ENCODE measurements at regions not wholly inside any gene's neighbourhood (a gene's known extent, or its start where the extent isn't known, plus 50 kb on each side); places are given as distances from the start of the nearest gene placed in this dataset.

- no peaks in the 10 kb centered on the region for H3K79me2 ChIP-seq (ENCODE audit: low read length)
- H3K4me2 ChIP-seq (ENCODE audit: low read depth, low read length, poor library complexity, severe bottlenecking) = no peak overlapping the region
- no peaks in the 10 kb centered on the region for H3K9me3 ChIP-seq (ENCODE audit: low read length)
- H3K9ac ChIP-seq (ENCODE audit: low read length) = no peak overlapping the region
- H3K4me3 ChIP-seq (ENCODE audit: low read length) = no peak overlapping the region
- H3K4me1 ChIP-seq (ENCODE audit: low read length) = no peaks in the 10 kb centered on the region
- no peak overlapping the region for H3K27ac ChIP-seq (ENCODE audit: low read length)
- H2AFZ ChIP-seq (ENCODE audit: low read length) = no peak overlapping the region
- no peaks in the 10 kb centered on the region for H3K9me2 ChIP-seq (replicated peaks; ENCODE audit: insufficient read depth, low read length)
- H3K27me3 ChIP-seq (ENCODE audit: low read length) = no peaks in the 10 kb centered on the region
- DNase-seq = no peak
- H3K36me3 ChIP-seq (ENCODE audit: insufficient read depth, low read length) = no peaks in the 10 kb centered on the region
- no peaks in the 10 kb centered on the region for H4K20me1 ChIP-seq (ENCODE audit: insufficient read depth, low read depth, low read length)
These were observed 64.3 kb upstream of the TMEM106B start for GRCh38 chr7:12146813-12147212.

DNA sequence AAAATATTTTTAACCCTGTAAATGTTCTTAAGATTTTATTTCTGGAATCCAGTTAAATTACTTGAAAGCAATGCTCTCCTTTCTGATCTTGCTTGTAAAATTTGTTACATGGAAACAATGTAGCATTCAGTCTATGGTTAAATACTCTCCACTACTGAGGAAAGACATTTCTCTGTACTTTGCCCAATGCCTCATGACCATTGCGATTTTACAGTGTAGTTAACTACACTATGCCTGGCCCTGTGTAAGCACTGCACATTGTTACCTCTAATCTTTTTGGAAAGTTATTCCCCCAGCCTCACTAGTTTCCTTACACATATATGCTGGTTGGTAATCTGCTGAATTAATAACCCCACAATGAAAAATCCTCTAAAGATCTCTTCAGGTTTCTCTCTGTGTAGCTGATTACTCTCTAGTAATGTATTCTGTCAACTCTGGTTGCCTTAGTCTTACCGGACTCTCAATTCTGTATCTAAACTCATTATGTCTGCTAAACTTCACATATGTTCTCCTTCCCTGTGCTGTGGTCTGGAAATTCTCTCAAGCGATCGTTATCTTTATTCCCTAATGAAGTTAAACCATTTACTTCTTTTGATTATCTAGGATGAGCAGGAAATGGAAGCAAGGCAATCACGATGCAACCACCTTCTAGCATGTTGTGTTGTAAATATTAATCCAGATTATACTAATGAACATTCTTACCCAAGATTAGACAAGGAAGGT is 58.7 kb upstream of the TMEM106B start:
- Histone ChIP-seq H3K36me3 (ENCODE audit: insufficient read depth, low read length) (no peaks in the 10 kb centered on the region), H3K4me2 (ENCODE audit: low read depth, low read length, poor library complexity, severe bottlenecking) (no peak overlapping the region), H3K9me3 (ENCODE audit: low read length) (no peaks in the 10 kb centered on the region), H3K9me2 (replicated peaks; ENCODE audit: insufficient read depth, low read length) (no peaks in the 10 kb centered on the region), H3K4me3 (ENCODE audit: low read length) (no peak overlapping the region), H4K20me1 (ENCODE audit: insufficient read depth, low read depth, low read length) (no peaks in the 10 kb centered on the region), H2AFZ (ENCODE audit: low read length) (no peak overlapping the region), H3K79me2 (ENCODE audit: low read length) (no peaks in the 10 kb centered on the region), H3K27ac (ENCODE audit: low read length) (no peak overlapping the region), H3K4me1 (ENCODE audit: low read length) (no peaks in the 10 kb centered on the region), H3K27me3 (ENCODE audit: low read length) (no peaks in the 10 kb centered on the region), H3K9ac (ENCODE audit: low read length) (no peak overlapping the region)
- DNase-seq = no peak

DNA sequence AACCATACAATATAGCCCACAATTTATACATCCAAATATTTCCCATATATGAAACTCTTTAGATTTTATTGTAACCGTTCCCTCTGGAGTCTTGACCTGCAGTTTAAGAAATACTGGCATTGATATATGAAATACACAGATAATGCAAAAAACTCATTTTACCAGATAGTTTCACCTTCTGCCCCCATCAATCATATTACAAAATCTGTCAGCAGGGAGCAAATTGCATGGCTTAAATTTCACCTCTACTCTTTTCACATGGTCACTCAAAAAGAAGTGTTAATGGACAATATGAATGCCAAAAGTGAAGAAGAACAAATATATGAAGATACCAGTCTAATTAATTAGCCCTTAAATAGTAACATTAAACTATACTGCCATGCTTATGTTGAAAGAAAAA is 57.0 kb upstream of the TMEM106B start:
- Histone ChIP-seq H3K4me2 (ENCODE audit: low read depth, low read length, poor library complexity, severe bottlenecking) (no peak overlapping the region), H2AFZ (ENCODE audit: low read length) (no peak overlapping the region), H3K9me3 (ENCODE audit: low read length) (no peaks in the 10 kb centered on the region), H4K20me1 (ENCODE audit: insufficient read depth, low read depth, low read length) (no peaks in the 10 kb centered on the region), H3K27ac (ENCODE audit: low read length) (no peak overlapping the region), H3K9me2 (replicated peaks; ENCODE audit: insufficient read depth, low read length) (no peaks in the 10 kb centered on the region), H3K9ac (ENCODE audit: low read length) (no peak overlapping the region), H3K4me1 (ENCODE audit: low read length) (no peaks in the 10 kb centered on the region), H3K27me3 (ENCODE audit: low read length) (no peaks in the 10 kb centered on the region), H3K4me3 (ENCODE audit: low read length) (no peak overlapping the region), H3K36me3 (ENCODE audit: insufficient read depth, low read length) (no peaks in the 10 kb centered on the region), H3K79me2 (ENCODE audit: low read length) (no peaks in the 10 kb centered on the region)
- no peak for DNase-seq

GRCh38 chr7:12157517-12157916 is 53.6 kb upstream of the TMEM106B start:
- no peaks in the 10 kb centered on the region for H4K20me1 ChIP-seq (ENCODE audit: insufficient read depth, low read depth, low read length)
- H2AFZ ChIP-seq (ENCODE audit: low read length) = no peak overlapping the region
- no peak overlapping the region for H3K4me3 ChIP-seq (ENCODE audit: low read length)
- no peak overlapping the region for H3K27ac ChIP-seq (ENCODE audit: low read length)
- no peak for DNase-seq
- H3K9ac ChIP-seq (ENCODE audit: low read length) = no peak overlapping the region
- H3K27me3 ChIP-seq (ENCODE audit: low read length) = no peaks in the 10 kb centered on the region
- no peaks in the 10 kb centered on the region for H3K36me3 ChIP-seq (ENCODE audit: insufficient read depth, low read length)
- no peaks in the 10 kb centered on the region for H3K9me3 ChIP-seq (ENCODE audit: low read length)
- H3K4me2 ChIP-seq (ENCODE audit: low read depth, low read length, poor library complexity, severe bottlenecking) = no peak overlapping the region
- H3K4me1 ChIP-seq (ENCODE audit: low read length) = no peaks in the 10 kb centered on the region
- no peaks in the 10 kb centered on the region for H3K9me2 ChIP-seq (replicated peaks; ENCODE audit: insufficient read depth, low read length)
- H3K79me2 ChIP-seq (ENCODE audit: low read length) = no peaks in the 10 kb centered on the region

GRCh38 chr7:12158334-12159060 is 52.6 kb upstream of the TMEM106B start:
- Histone ChIP-seq H3K4me3 (ENCODE audit: low read length) (no peak overlapping the region), H3K4me1 (ENCODE audit: low read length) (no peaks in the 10 kb centered on the region), H3K36me3 (ENCODE audit: insufficient read depth, low read length) (no peaks in the 10 kb centered on the region), H3K27ac (ENCODE audit: low read length) (no peak overlapping the region), H2AFZ (ENCODE audit: low read length) (no peak overlapping the region), H3K9me2 (replicated peaks; ENCODE audit: insufficient read depth, low read length) (no peaks in the 10 kb centered on the region), H3K27me3 (ENCODE audit: low read length) (no peaks in the 10 kb centered on the region), H3K9me3 (ENCODE audit: low read length) (no peaks in the 10 kb centered on the region), H3K79me2 (ENCODE audit: low read length) (no peaks in the 10 kb centered on the region), H4K20me1 (ENCODE audit: insufficient read depth, low read depth, low read length) (no peaks in the 10 kb centered on the region), H3K9ac (ENCODE audit: low read length) (no peak overlapping the region), H3K4me2 (ENCODE audit: low read depth, low read length, poor library complexity, severe bottlenecking) (no peak overlapping the region)
- DNase-seq = no peak

DNA sequence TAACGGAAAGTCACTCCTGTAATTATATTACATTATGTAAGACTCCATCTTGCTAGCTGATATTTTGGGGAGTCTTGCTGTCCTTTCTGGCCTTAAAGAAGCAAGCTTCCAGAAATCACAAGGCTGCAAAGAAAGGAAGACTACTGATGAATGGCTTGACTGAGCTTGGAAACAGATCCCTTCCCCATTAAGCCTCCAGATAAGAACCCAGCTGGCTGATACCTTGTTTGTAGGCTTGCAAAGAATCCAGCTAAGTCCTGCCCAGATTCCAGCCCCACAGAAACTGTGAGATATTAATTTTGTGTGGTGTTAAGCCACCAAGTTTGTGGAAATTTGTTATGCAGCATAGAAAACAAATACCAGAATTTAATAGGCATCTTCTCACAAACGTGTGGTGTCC is 49.9 kb upstream of the TMEM106B start:
- H3K79me2 ChIP-seq (ENCODE audit: low read length) = no peaks in the 10 kb centered on the region
- H3K4me1 ChIP-seq (ENCODE audit: low read length) = no peaks in the 10 kb centered on the region
- no peaks in the 10 kb centered on the region for H3K36me3 ChIP-seq (ENCODE audit: insufficient read depth, low read length)
- no peaks in the 10 kb centered on the region for H3K27me3 ChIP-seq (ENCODE audit: low read length)
- no peak for DNase-seq
- no peak overlapping the region for H3K4me3 ChIP-seq (ENCODE audit: low read length)
- no peak overlapping the region for H3K9ac ChIP-seq (ENCODE audit: low read length)
- H3K9me3 ChIP-seq (ENCODE audit: low read length) = no peaks in the 10 kb centered on the region
- H3K27ac ChIP-seq (ENCODE audit: low read length) = no peak overlapping the region
- H3K9me2 ChIP-seq (replicated peaks; ENCODE audit: insufficient read depth, low read length) = no peaks in the 10 kb centered on the region
- no peak overlapping the region for H2AFZ ChIP-seq (ENCODE audit: low read length)
- no peak overlapping the region for H3K4me2 ChIP-seq (ENCODE audit: low read depth, low read length, poor library complexity, severe bottlenecking)
- no peaks in the 10 kb centered on the region for H4K20me1 ChIP-seq (ENCODE audit: insufficient read depth, low read depth, low read length)
